HEK293T (cell line): ENCODE measurements at regions not wholly inside any gene's neighbourhood (a gene's known extent, or its start where the extent isn't known, plus 50 kb on each side); places are given as distances from the start of the nearest gene placed in this dataset.

Source experiments
- CTCF ChIA-PET: fragments of 350-600 bp; formaldehyde crosslinking; extraction: SDS; loops from one replicate; lab custom pipeline; 2021; ENCODE audit warnings: antibody characterized with exemption, inconsistent platforms; lab: Yijun Ruan, JAX
- POLR2A ChIA-PET: fragments of 350-600 bp; formaldehyde crosslinking; extraction: SDS; loops from one replicate; lab custom pipeline; 2020; ENCODE audit warnings: antibody characterized with exemption, inconsistent platforms; lab: Yijun Ruan, JAX
- DNase-seq: peaks from one replicate; pipeline ENCODE4 v3.0.0; 2012; ENCODE audit warnings: mixed read lengths; ENCODE audit errors: extremely low spot score
- ARNT ChIP-seq: fragments of 450-650 bp; IDR thresholded peaks from 2 replicates; pipeline ENCODE4 v1.6.1; 2017; ENCODE audit warnings: mild to moderate bottlenecking
- BHLHE40 ChIP-seq: fragments of 450-650 bp; IDR thresholded peaks from 2 replicates; pipeline ENCODE4 v1.6.1; 2016; ENCODE audit warnings: mild to moderate bottlenecking, moderate library complexity, borderline replicate concordance
- CTBP1 ChIP-seq: fragments of 450-650 bp; IDR thresholded peaks from 2 replicates; pipeline ENCODE4 v1.6.1; 2016; ENCODE audit warnings: borderline replicate concordance
- ELF4 ChIP-seq: fragments of 450-650 bp; IDR thresholded peaks from 2 replicates; pipeline ENCODE4 v1.6.1; 2017; ENCODE audit warnings: antibody characterized with exemption
- FOXA1 ChIP-seq: fragments of 450-650 bp; IDR thresholded peaks from 2 replicates; pipeline ENCODE4 v1.6.1; 2016; ENCODE audit warnings: mild to moderate bottlenecking
- FOXK2 ChIP-seq: fragments of 450-650 bp; IDR thresholded peaks from 2 replicates; pipeline ENCODE4 v1.6.1; 2016; ENCODE audit warnings: mild to moderate bottlenecking
- FOXM1 ChIP-seq: fragments of 450-650 bp; IDR thresholded peaks from 2 replicates; pipeline ENCODE4 v1.6.1; 2017; ENCODE audit warnings: mild to moderate bottlenecking, borderline replicate concordance
- HDGF ChIP-seq: fragments of 450-650 bp; IDR thresholded peaks from 2 replicates; pipeline ENCODE4 v1.6.1; 2017; ENCODE audit warnings: antibody characterized with exemption, borderline replicate concordance
- L3MBTL2 ChIP-seq: fragments of 450-650 bp; conservative IDR thresholded peaks from 2 replicates; pipeline ENCODE4 v1.6.1; 2016; ENCODE audit warnings: mild to moderate bottlenecking
- LEF1 ChIP-seq: fragments of 450-650 bp; IDR thresholded peaks from 2 replicates; pipeline ENCODE4 v1.6.1; 2017; ENCODE audit warnings: mild to moderate bottlenecking, borderline replicate concordance
- NFRKB ChIP-seq: fragments of 450-650 bp; IDR thresholded peaks from 2 replicates; pipeline ENCODE4 v1.6.1; 2016; ENCODE audit warnings: mild to moderate bottlenecking, moderate library complexity
- SP1 ChIP-seq: fragments of 450-650 bp; IDR thresholded peaks from 2 replicates; pipeline ENCODE4 v1.6.1; 2017
- SUZ12 ChIP-seq: fragments of 450-650 bp; IDR thresholded peaks from 2 replicates; pipeline ENCODE4 v1.6.1; 2016; ENCODE audit warnings: mild to moderate bottlenecking
- TARDBP ChIP-seq: fragments of 450-650 bp; IDR thresholded peaks from 2 replicates; pipeline ENCODE4 v1.6.1; 2016
- ZNF384 ChIP-seq: fragments of 450-650 bp; IDR thresholded peaks from 2 replicates; pipeline ENCODE4 v1.6.1; 2016
- TF ChIP-seq, protein P1 (sequence below): fragments of 450-650 bp; IDR thresholded peaks from 2 replicates; pipeline ENCODE4 v1.6.1; 2016

DNA sequence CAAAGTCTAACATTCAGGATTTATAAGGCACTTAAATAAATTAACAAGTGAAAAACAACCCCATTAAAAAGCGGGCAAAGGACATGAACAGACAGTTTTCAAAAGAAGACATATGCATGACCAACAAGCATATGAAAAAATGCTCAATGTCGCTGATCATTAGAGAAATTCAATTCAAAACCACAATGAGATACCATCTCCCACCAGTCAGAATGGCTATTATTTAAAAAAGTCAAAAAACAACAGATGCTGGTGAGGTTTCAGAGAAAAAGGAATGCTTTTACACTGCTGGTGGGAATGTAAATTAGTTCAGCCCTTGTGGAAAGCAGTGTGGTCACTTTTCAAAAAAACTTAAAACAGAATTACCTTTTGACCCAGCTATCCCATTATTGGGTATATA, 60.7 kb upstream of the BDKRB2 start:
- no peak for TF ChIP-seq FOXA1
- TF ChIP-seq NFRKB: no peak
- no peak for TF ChIP-seq BHLHE40
- DNase-seq: no peak
- ChIA-PET POLR2A (no interaction called here), CTCF (no interaction called here)

DNA sequence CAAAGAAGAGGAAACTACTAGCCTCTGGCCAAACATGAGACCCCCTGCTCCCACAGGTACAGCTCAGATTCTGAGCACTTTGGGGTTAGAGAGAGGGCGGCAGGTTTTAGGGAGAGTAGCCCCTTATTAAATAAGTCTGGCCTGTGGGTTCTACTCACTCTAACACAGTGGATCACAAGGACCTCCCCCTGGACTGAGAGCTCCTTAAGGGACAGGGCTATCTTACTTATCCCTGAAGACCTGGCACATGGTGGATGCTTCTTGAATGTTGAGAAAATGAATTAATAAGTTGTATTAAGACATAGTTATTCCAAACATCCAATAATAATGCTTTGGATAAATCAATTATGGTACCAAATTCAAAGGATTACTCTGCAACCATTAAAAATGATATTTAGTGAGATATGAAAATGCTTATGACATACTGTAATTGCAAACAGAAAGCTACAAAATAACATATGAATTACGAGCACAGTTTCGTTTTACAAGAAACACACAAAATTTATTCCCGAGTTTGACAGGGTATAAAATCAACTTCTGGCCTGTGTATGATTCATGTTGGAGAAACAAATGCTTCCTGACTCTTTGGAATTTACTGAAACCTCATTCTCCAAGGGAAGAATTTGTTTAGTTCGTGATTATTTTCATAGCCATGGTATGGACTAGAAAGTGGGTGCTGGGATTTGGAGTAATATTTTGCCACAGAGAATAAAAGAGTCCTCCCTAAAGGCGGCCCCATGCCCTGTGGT, 59.3 kb upstream of the BDKRB2 start:
- DNase-seq: no peak
- POLR2A ChIA-PET: no interaction called here
- CTCF ChIA-PET: no interaction called here
- TF ChIP-seq ZNF384: no peak
- no peak for TF ChIP-seq SUZ12
- TF ChIP-seq SP1: no peak
- TF ChIP-seq FOXM1: no peak
- TF ChIP-seq FOXK2: no peak
- no peak for TF ChIP-seq TARDBP
- no peak for TF ChIP-seq NFRKB
- TF ChIP-seq, protein P1, sequence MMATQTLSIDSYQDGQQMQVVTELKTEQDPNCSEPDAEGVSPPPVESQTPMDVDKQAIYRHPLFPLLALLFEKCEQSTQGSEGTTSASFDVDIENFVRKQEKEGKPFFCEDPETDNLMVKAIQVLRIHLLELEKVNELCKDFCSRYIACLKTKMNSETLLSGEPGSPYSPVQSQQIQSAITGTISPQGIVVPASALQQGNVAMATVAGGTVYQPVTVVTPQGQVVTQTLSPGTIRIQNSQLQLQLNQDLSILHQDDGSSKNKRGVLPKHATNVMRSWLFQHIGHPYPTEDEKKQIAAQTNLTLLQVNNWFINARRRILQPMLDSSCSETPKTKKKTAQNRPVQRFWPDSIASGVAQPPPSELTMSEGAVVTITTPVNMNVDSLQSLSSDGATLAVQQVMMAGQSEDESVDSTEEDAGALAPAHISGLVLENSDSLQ: no peak
- TF ChIP-seq FOXA1: no peak
- TF ChIP-seq HDGF: no peak
- no peak for TF ChIP-seq ARNT
- no peak for TF ChIP-seq ELF4
- TF ChIP-seq CTBP1: no peak
- TF ChIP-seq BHLHE40: no peak
- no peak for TF ChIP-seq L3MBTL2

DNA sequence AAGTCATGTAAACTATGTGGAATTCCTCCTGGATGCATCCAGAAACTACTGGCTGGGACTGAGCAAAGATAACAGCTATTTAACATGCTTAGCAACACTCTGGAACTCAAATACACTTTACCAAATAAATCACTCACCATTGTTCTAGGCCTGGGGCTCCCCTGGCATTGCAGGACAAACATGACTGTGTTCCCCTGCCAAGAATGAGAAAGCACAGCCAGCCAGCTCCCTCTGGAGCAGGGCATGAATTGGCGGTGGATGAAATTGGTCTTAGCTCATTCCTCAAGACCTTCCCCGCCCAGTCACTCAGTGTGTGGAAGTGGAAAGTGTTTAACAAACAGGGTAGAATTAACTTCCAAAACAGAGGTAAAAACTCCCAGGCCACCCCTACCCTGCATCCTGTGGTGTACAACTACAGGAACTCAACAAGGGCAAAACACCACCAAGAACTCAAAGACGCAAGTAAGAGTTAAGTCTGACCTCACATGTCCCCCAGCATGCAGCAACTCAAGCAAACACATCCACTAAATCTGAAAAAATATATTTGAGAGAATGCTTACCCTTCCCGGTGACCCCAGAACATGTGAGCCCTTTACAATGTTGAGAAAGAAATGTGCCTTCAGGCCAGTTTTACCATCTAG, 58.4 kb upstream of the BDKRB2 start:
- DNase-seq: no peak
- ChIA-PET POLR2A (no interaction called here), CTCF (no interaction called here)
- no peak for TF ChIP-seq ZNF384
- TF ChIP-seq LEF1: no peak
- no peak for TF ChIP-seq HDGF
- TF ChIP-seq NFRKB: no peak
- no peak for TF ChIP-seq SP1
- no peak for TF ChIP-seq BHLHE40
- TF ChIP-seq ARNT: no peak
- TF ChIP-seq SUZ12: no peak
- TF ChIP-seq, protein P1: no peak
- TF ChIP-seq FOXA1: no peak

- ChIA-PET CTCF (no interaction called here), POLR2A (no interaction called here)
- DNase-seq: no peak
- TF ChIP-seq FOXM1: no peak
- no peak for TF ChIP-seq FOXK2
- TF ChIP-seq ZNF384: no peak
- TF ChIP-seq LEF1: no peak
- TF ChIP-seq HDGF: no peak
- no peak for TF ChIP-seq ARNT
- TF ChIP-seq BHLHE40: no peak
- TF ChIP-seq SUZ12: no peak
- TF ChIP-seq TARDBP: no peak
- TF ChIP-seq ELF4: no peak
- no peak for TF ChIP-seq CTBP1
- TF ChIP-seq, protein P1: no peak
- no peak for TF ChIP-seq SP1
- no peak for TF ChIP-seq FOXA1
- TF ChIP-seq L3MBTL2: no peak
Observed at GRCh38 chr14:96148631-96149030, 56.0 kb upstream of the BDKRB2 start.

DNA sequence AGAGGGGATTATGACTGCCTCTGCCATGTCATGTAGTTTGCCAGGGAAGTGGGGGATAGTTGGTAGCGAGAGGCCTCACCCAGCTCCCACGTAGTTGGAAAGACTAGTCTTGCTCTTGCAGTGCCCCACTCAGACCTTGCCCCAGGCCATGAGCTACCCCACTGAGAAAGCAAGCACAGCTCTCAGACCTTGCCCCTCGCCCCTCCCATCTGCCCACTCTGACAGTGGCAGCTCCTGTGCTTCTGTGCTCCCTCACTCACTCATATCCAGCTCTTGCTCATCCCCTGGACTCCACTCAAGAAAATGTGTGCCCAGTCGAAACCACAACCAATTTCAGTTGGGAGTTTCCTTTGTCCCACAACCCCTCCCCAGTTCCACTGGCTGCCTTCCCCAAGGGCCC, 55.5 kb upstream of the BDKRB2 start:
- no peak for DNase-seq
- POLR2A ChIA-PET: no interaction called here
- TF ChIP-seq FOXA1 (no peak), LEF1 (no peak), ZNF384 (no peak), CTBP1 (no peak), BHLHE40 (no peak), NFRKB (no peak), FOXK2 (no peak)

DNA sequence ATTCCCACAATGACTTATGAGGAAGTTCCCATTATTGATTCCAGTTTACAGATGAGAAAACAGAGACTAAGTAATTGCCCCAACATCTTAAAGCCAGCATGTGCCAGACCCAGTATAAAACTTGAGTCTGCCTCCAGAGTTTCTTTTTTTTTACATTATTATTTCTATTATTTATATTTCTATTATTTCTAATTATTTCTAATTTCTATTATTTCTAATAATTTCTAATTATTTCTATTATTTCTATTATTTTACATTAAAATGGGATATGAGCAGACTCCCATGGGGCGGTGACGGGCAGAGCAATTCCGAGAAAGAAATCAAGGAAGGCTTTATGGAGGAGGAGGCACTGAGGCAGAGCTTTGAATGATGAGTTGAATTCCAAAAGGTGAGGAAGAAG, 54.4 kb upstream of the BDKRB2 start:
- POLR2A ChIA-PET: no interaction called here
- TF ChIP-seq HDGF (no peak), SP1 (no peak)
- CTCF ChIA-PET: no interaction called here
- DNase-seq: no peak

More for the DNA sequence above, 55.5 kb upstream of the BDKRB2 start:
- CTCF ChIA-PET: no interaction called here

DNA sequence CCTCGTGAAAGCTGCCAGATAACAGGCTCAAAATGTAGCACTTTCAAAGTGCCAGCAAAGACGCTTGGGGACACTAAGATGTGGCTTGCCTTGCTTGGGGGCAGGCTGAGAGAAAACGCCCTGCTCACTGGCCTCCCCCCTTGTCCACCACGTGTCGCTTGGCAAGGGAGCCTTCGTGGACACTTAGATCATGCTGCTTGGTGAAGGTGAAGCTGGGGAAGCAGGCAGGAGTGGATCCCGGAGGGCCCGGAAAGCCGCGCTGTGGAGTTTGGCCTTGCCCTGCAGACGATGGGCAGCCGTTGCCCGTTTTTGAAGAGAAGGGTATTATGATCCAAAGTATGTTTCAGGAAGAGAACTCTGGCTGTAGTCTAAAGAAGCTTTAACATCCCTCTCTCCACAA, 53.4 kb upstream of the BDKRB2 start:
- no peak for DNase-seq
- ChIA-PET CTCF (no interaction called here), POLR2A (no interaction called here)
- no peak for TF ChIP-seq ELF4
- TF ChIP-seq, protein P1: no peak
- TF ChIP-seq SUZ12: no peak
- TF ChIP-seq ZNF384: no peak
- TF ChIP-seq CTBP1: no peak
- TF ChIP-seq L3MBTL2: no peak
- no peak for TF ChIP-seq TARDBP
- no peak for TF ChIP-seq SP1
- TF ChIP-seq LEF1: no peak
- no peak for TF ChIP-seq BHLHE40
- TF ChIP-seq HDGF: no peak
- no peak for TF ChIP-seq FOXM1
- TF ChIP-seq NFRKB: no peak
- no peak for TF ChIP-seq FOXA1
- TF ChIP-seq ARNT: no peak
- no peak for TF ChIP-seq FOXK2
